ENCODE measurements at regions not wholly inside any gene's neighbourhood (a gene's known extent, or its start where the extent isn't known, plus 50 kb on each side); places are given as distances from the start of the nearest gene placed in this dataset.

DNA sequence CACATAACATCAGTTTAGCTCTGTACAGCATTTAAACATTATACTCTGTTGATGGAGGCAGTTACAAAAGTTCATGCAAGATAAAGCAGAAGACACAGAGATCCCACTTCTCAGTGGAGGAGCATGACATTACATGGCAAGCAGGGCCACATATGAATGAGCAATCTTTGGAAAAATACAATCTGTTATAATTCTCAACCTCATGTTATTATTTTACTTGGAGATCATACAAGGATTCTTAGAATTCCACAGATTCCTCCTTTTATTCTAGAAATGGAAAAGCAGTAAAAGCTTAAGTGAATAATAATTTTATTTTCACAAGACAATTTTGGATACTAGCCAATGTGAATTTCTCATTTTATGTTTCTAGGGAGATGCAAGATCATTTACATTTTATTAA, 66.6 kb downstream of the IFI44 start:
- TF ChIP-seq, protein P1, sequence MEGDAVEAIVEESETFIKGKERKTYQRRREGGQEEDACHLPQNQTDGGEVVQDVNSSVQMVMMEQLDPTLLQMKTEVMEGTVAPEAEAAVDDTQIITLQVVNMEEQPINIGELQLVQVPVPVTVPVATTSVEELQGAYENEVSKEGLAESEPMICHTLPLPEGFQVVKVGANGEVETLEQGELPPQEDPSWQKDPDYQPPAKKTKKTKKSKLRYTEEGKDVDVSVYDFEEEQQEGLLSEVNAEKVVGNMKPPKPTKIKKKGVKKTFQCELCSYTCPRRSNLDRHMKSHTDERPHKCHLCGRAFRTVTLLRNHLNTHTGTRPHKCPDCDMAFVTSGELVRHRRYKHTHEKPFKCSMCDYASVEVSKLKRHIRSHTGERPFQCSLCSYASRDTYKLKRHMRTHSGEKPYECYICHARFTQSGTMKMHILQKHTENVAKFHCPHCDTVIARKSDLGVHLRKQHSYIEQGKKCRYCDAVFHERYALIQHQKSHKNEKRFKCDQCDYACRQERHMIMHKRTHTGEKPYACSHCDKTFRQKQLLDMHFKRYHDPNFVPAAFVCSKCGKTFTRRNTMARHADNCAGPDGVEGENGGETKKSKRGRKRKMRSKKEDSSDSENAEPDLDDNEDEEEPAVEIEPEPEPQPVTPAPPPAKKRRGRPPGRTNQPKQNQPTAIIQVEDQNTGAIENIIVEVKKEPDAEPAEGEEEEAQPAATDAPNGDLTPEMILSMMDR (IDR thresholded peaks at IDR 0.05), result no peak
- TF ChIP-seq POLR2A (IDR thresholded peaks at IDR 0.05), result no peak
